ENCODE measurements at regions not wholly inside any gene's neighbourhood (a gene's known extent, or its start where the extent isn't known, plus 50 kb on each side); places are given as distances from the start of the nearest gene placed in this dataset.

GRCh38 chr6:22081709-22082108 lies 215.1 kb downstream of the PRL start:
- CTCF ChIA-PET, result interaction anchor here (0.6 kb wide), 1 partner anchor 15 kb away, joined by 3 read pairs; no protein-coding TSS in a partner anchor
- Histone ChIP-seq H3K27me3 (replicated peaks in 2 of 5; ENCODE audit: control insufficient read depth in 4 of 5, insufficient read depth in 5 of 5, low read length in 4 of 5) (no peaks in the 10 kb centered on the region), H3K4me3 (ENCODE audit: control insufficient read depth in 1 of 7, extremely low read depth in 1 of 7, insufficient read depth in 4 of 7, low read depth in 2 of 7, low read length in 6 of 7) (no peak overlapping the region), H3K27ac (ENCODE audit: insufficient read depth in 1 of 2, low read depth in 1 of 2, low read length in 2 of 2, poor library complexity in 1 of 2, severe bottlenecking in 2 of 2) (no peak overlapping the region), H3K36me3 (ENCODE audit: control insufficient read depth in 4 of 4, insufficient read depth in 4 of 4, low read length in 3 of 4) (peaks cover 0 to 16% (median 10%) of the 10 kb centered on the region in 4 experiments), H3K9me3 (ENCODE audit: control extremely low read depth in 1 of 5, control insufficient read depth in 4 of 5, insufficient read depth in 2 of 5, low read depth in 1 of 5, low read length in 4 of 5) (peaks cover 0 to 11% (median 0%) of the 10 kb centered on the region in 5 experiments), H3K4me1 (ENCODE audit: control extremely low read depth in 1 of 4, control insufficient read depth in 4 of 4, insufficient read depth in 4 of 4, low read length in 3 of 4) (peaks cover 0 to 2% (median 0%) of the 10 kb centered on the region in 4 experiments)
- 100% methylated on average over 2 of the region's 4 CpGs for WGBS (ENCODE audit: insufficient coverage)
- POLR2A ChIA-PET, result no interaction called here
- DNase-seq, result no peak

DNA sequence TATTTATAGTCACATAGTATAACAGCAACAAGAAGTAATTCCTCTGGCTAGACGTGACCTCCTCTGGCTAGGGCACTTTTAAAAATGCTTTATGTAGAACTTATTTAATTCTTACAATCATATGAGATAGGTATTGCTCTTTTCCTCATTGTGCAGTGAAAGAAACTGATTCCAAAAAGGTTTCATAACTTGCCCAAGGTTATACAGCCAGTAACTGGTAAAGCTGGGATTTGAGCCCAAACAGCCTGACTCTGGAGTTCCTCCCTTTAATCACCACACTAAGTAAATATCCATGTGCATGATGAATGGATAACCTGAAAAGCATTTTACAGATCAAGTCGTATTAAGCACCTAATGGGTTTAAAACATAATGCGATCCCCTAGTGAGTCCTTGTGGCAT lies 214.6 kb downstream of the PRL start:
- H3K36me3 ChIP-seq (ENCODE audit: control insufficient read depth in 4 of 4, insufficient read depth in 4 of 4, low read length in 3 of 4), result peaks cover 0 to 16% (median 10%) of the 10 kb centered on the region in 4 experiments
- no peak overlapping the region for H3K4me3 ChIP-seq (ENCODE audit: control insufficient read depth in 1 of 7, extremely low read depth in 1 of 7, insufficient read depth in 4 of 7, low read depth in 2 of 7, low read length in 6 of 7)
- H3K27me3 ChIP-seq (replicated peaks in 2 of 5; ENCODE audit: control insufficient read depth in 4 of 5, insufficient read depth in 5 of 5, low read length in 4 of 5), result no peaks in the 10 kb centered on the region
- WGBS (ENCODE audit: insufficient coverage), result 100% methylated on average over 1 of the region's 3 CpGs
- no peak for DNase-seq
- no peak overlapping the region for H3K27ac ChIP-seq (ENCODE audit: insufficient read depth in 1 of 2, low read depth in 1 of 2, low read length in 2 of 2, poor library complexity in 1 of 2, severe bottlenecking in 2 of 2)
- CTCF ChIA-PET, result no interaction called here
- POLR2A ChIA-PET, result no interaction called here
- H3K9me3 ChIP-seq (ENCODE audit: control extremely low read depth in 1 of 5, control insufficient read depth in 4 of 5, insufficient read depth in 2 of 5, low read depth in 1 of 5, low read length in 4 of 5), result peaks cover 0 to 11% (median 0%) of the 10 kb centered on the region in 5 experiments
- peaks cover 0 to 2% (median 0%) of the 10 kb centered on the region in 4 experiments for H3K4me1 ChIP-seq (ENCODE audit: control extremely low read depth in 1 of 4, control insufficient read depth in 4 of 4, insufficient read depth in 4 of 4, low read length in 3 of 4)

GRCh38 chr6:22083119-22083518 lies 213.7 kb downstream of the PRL start:
- H3K27me3 ChIP-seq (replicated peaks in 2 of 5; ENCODE audit: control insufficient read depth in 4 of 5, insufficient read depth in 5 of 5, low read length in 4 of 5), result no peaks in the 10 kb centered on the region
- peaks cover 0 to 16% (median 10%) of the 10 kb centered on the region in 4 experiments for H3K36me3 ChIP-seq (ENCODE audit: control insufficient read depth in 4 of 4, insufficient read depth in 4 of 4, low read length in 3 of 4)
- POLR2A ChIA-PET, result interaction anchor here (0.7 kb wide), 1 partner anchor 1536 kb away, joined by 3 read pairs; no protein-coding TSS in a partner anchor
- H3K9me3 ChIP-seq (ENCODE audit: control extremely low read depth in 1 of 5, control insufficient read depth in 4 of 5, insufficient read depth in 2 of 5, low read depth in 1 of 5, low read length in 4 of 5), result peaks cover 0 to 11% (median 0%) of the 10 kb centered on the region in 5 experiments
- peaks cover 0 to under 1% (median 0%) of the 10 kb centered on the region in 4 experiments for H3K4me1 ChIP-seq (ENCODE audit: control extremely low read depth in 1 of 4, control insufficient read depth in 4 of 4, insufficient read depth in 4 of 4, low read length in 3 of 4)
- H3K4me3 ChIP-seq (ENCODE audit: control insufficient read depth in 1 of 7, extremely low read depth in 1 of 7, insufficient read depth in 4 of 7, low read depth in 2 of 7, low read length in 6 of 7), result no peak overlapping the region
- CTCF ChIA-PET, result no interaction called here
- no peak for DNase-seq
- WGBS (ENCODE audit: insufficient coverage), result no CpG with 5 or more reads among the region's 1 CpG
- no peak overlapping the region for H3K27ac ChIP-seq (ENCODE audit: insufficient read depth in 1 of 2, low read depth in 1 of 2, low read length in 2 of 2, poor library complexity in 1 of 2, severe bottlenecking in 2 of 2)

GRCh38 chr6:22087960-22088706 lies 208.7 kb downstream of the PRL start:
- H3K27ac ChIP-seq (ENCODE audit: insufficient read depth in 1 of 2, low read depth in 1 of 2, low read length in 2 of 2, poor library complexity in 1 of 2, severe bottlenecking in 2 of 2), result no peak overlapping the region
- H3K36me3 ChIP-seq (ENCODE audit: control insufficient read depth in 4 of 4, insufficient read depth in 4 of 4, low read length in 3 of 4), result peaks cover 0 to 18% (median 9%) of the 10 kb centered on the region in 4 experiments
- no peaks in the 10 kb centered on the region for H3K4me1 ChIP-seq (ENCODE audit: control extremely low read depth in 1 of 4, control insufficient read depth in 4 of 4, insufficient read depth in 4 of 4, low read length in 3 of 4)
- CTCF ChIA-PET, result interaction anchor here (1.0 to 1.4 kb wide), 2 partner anchors 15 to 16 kb away, joined by 3 to 4 read pairs; no protein-coding TSS in a partner anchor
- WGBS (ENCODE audit: insufficient coverage), result 100% methylated on average over 3 of the region's 9 CpGs
- peaks cover 0 to 11% (median 1%) of the 10 kb centered on the region in 5 experiments for H3K9me3 ChIP-seq (ENCODE audit: control extremely low read depth in 1 of 5, control insufficient read depth in 4 of 5, insufficient read depth in 2 of 5, low read depth in 1 of 5, low read length in 4 of 5)
- no peak overlapping the region for H3K4me3 ChIP-seq (ENCODE audit: control insufficient read depth in 1 of 7, extremely low read depth in 1 of 7, insufficient read depth in 4 of 7, low read depth in 2 of 7, low read length in 6 of 7)
- POLR2A ChIA-PET, result no interaction called here
- no peaks in the 10 kb centered on the region for H3K27me3 ChIP-seq (replicated peaks in 2 of 5; ENCODE audit: control insufficient read depth in 4 of 5, insufficient read depth in 5 of 5, low read length in 4 of 5)
- DNase-seq, result peak in 1 of 3 donors; percentile 4

DNA sequence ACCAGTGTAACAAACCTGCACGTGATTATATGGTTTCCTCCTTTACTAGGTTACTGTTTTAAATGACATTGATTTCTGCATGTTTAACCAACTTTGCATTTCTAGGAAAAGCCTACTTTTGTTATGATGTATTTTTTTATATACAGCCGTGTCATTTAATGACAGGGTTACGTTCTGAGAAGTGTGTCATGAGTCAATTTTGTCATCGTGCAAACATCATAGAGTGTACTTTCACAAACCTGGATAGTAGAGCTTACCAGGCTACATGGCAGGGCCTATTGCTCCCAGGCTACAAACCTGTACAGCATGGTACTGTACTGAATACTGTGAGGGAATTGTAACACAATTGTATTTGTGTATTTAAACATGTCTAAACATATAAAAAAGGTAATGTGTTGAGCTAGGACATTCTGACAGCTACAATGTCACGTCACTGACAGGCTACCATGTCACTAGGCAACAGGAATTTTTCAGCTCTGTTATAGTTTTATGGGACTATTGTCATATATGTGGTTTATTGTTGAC lies 205.3 kb downstream of the PRL start:
- Histone ChIP-seq H3K36me3 (ENCODE audit: control insufficient read depth in 4 of 4, insufficient read depth in 4 of 4, low read length in 3 of 4) (peaks cover 0 to 6% (median 2%) of the 10 kb centered on the region in 4 experiments), H3K27me3 (replicated peaks in 2 of 5; ENCODE audit: control insufficient read depth in 4 of 5, insufficient read depth in 5 of 5, low read length in 4 of 5) (no peaks in the 10 kb centered on the region), H3K4me3 (ENCODE audit: control insufficient read depth in 1 of 7, extremely low read depth in 1 of 7, insufficient read depth in 4 of 7, low read depth in 2 of 7, low read length in 6 of 7) (no peak overlapping the region), H3K9me3 (ENCODE audit: control extremely low read depth in 1 of 5, control insufficient read depth in 4 of 5, insufficient read depth in 2 of 5, low read depth in 1 of 5, low read length in 4 of 5) (peaks cover 0 to 1% (median 0%) of the 10 kb centered on the region in 5 experiments), H3K4me1 (ENCODE audit: control extremely low read depth in 1 of 4, control insufficient read depth in 4 of 4, insufficient read depth in 4 of 4, low read length in 3 of 4) (no peaks in the 10 kb centered on the region), H3K27ac (ENCODE audit: insufficient read depth in 1 of 2, low read depth in 1 of 2, low read length in 2 of 2, poor library complexity in 1 of 2, severe bottlenecking in 2 of 2) (no peak overlapping the region)
- CTCF ChIA-PET, result no interaction called here
- no peak for DNase-seq
- 100% methylated on average over 3 of the region's 5 CpGs for WGBS (ENCODE audit: insufficient coverage)
- POLR2A ChIA-PET, result no interaction called here

- Histone ChIP-seq H3K9me3 (ENCODE audit: control extremely low read depth in 1 of 5, control insufficient read depth in 4 of 5, insufficient read depth in 2 of 5, low read depth in 1 of 5, low read length in 4 of 5) (peaks cover 0 to 1% (median 0%) of the 10 kb centered on the region in 5 experiments), H3K4me1 (ENCODE audit: control extremely low read depth in 1 of 4, control insufficient read depth in 4 of 4, insufficient read depth in 4 of 4, low read length in 3 of 4) (no peaks in the 10 kb centered on the region), H3K27me3 (replicated peaks in 2 of 5; ENCODE audit: control insufficient read depth in 4 of 5, insufficient read depth in 5 of 5, low read length in 4 of 5) (no peaks in the 10 kb centered on the region), H3K4me3 (ENCODE audit: control insufficient read depth in 1 of 7, extremely low read depth in 1 of 7, insufficient read depth in 4 of 7, low read depth in 2 of 7, low read length in 6 of 7) (no peak overlapping the region), H3K36me3 (ENCODE audit: control insufficient read depth in 4 of 4, insufficient read depth in 4 of 4, low read length in 3 of 4) (peaks cover 0 to 4% (median 2%) of the 10 kb centered on the region in 4 experiments), H3K27ac (ENCODE audit: insufficient read depth in 1 of 2, low read depth in 1 of 2, low read length in 2 of 2, poor library complexity in 1 of 2, severe bottlenecking in 2 of 2) (no peak overlapping the region)
- 100% methylated on average over 1 of the region's 1 CpG for WGBS (ENCODE audit: insufficient coverage)
- CTCF ChIA-PET, result interaction anchor here (1.4 kb wide), 1 partner anchor 10 kb away, joined by 5 read pairs; no protein-coding TSS in a partner anchor
- peak in 2 of 3 donors; percentile 10 to 23 for DNase-seq
- POLR2A ChIA-PET, result no interaction called here
Measured at GRCh38 chr6:22095836-22096235, 201.0 kb downstream of the PRL start.

- CTCF ChIA-PET, result interaction anchor here (0.9 kb wide), 1 partner anchor 161 kb away, joined by 3 read pairs; no protein-coding TSS in a partner anchor
- Histone ChIP-seq H3K27me3 (replicated peaks in 2 of 5; ENCODE audit: control insufficient read depth in 4 of 5, insufficient read depth in 5 of 5, low read length in 4 of 5) (no peaks in the 10 kb centered on the region), H3K4me3 (ENCODE audit: control insufficient read depth in 1 of 7, extremely low read depth in 1 of 7, insufficient read depth in 4 of 7, low read depth in 2 of 7, low read length in 6 of 7) (no peak overlapping the region), H3K9me3 (ENCODE audit: control extremely low read depth in 1 of 5, control insufficient read depth in 4 of 5, insufficient read depth in 2 of 5, low read depth in 1 of 5, low read length in 4 of 5) (no peaks in the 10 kb centered on the region), H3K36me3 (ENCODE audit: control insufficient read depth in 4 of 4, insufficient read depth in 4 of 4, low read length in 3 of 4) (peaks cover 0 to 4% (median 0%) of the 10 kb centered on the region in 4 experiments), H3K27ac (ENCODE audit: insufficient read depth in 1 of 2, low read depth in 1 of 2, low read length in 2 of 2, poor library complexity in 1 of 2, severe bottlenecking in 2 of 2) (no peak overlapping the region), H3K4me1 (ENCODE audit: control extremely low read depth in 1 of 4, control insufficient read depth in 4 of 4, insufficient read depth in 4 of 4, low read length in 3 of 4) (no peaks in the 10 kb centered on the region)
- no peak for DNase-seq
- POLR2A ChIA-PET, result no interaction called here
Measured at GRCh38 chr6:22098601-22099031, 198.2 kb downstream of the PRL start.
